GM12878 (cell line): ENCODE measurements at regions not wholly inside any gene's neighbourhood (a gene's known extent, or its start where the extent isn't known, plus 50 kb on each side); places are given as distances from the start of the nearest gene placed in this dataset.

Source experiments
- ATAC-seq: fragments of 200-7000 bp; cut with Tn5 transposase; 3 replicates; pipeline ENCODE4 v1.9.1; 2020; ENCODE audit warnings: mild to moderate bottlenecking, moderate library complexity
- BruUV-seq: library from RNA; stranded (reverse); fragments of 400-500 nt; replicated peaks from 2 replicates; lab custom pipeline; 2021; lab: Mats Ljungman, UMichigan
- CTCF ChIA-PET: fragments of 300-600 bp; sonication (Branson Sonifier 250); formaldehyde crosslinking; extraction: SDS; loops from one replicate; lab custom pipeline; 2021; ENCODE audit warnings: inconsistent platforms; lab: Yijun Ruan, JAX
- POLR2A ChIA-PET: fragments of 350-600 bp; formaldehyde crosslinking; extraction: SDS; loops from one replicate; lab custom pipeline; 2021; ENCODE audit warnings: inconsistent platforms; lab: Charles Lee
- RAD21 ChIA-PET: fragments of 300-600 bp; sonication (Branson Sonifier 250); formaldehyde crosslinking; loops from one replicate; lab custom pipeline; 2023; ENCODE audit warnings: antibody characterized with exemption; ENCODE audit not compliant: unreplicated experiment; lab: Charles Lee
- SMC1A ChIA-PET: fragments of 300-600 bp; sonication (Branson Sonifier 250); formaldehyde crosslinking; loops from one replicate; lab custom pipeline; 2023; ENCODE audit not compliant: unreplicated experiment, uncharacterized antibody; lab: Charles Lee
- DNase-seq: peaks from one replicate; pipeline ENCODE4 v3.0.0-alpha.2; 2011; ENCODE audit warnings: low read depth, low spot score
- FAIRE-seq: peaks from 3 replicates; lab custom pipeline; 2011; peaks lifted over from hg19 to GRCh38; lab: Jason Lieb, UNC
- H2AFZ ChIP-seq: 2 replicates; pipeline ENCODE4 v1.6.0; 2011; ENCODE audit warnings: low read depth, low read length, control low read depth; ENCODE audit not compliant: control insufficient read depth
- H3K27ac ChIP-seq: 2 replicates; pipeline ENCODE4 v1.5.1; 2011; ENCODE audit warnings: control low read depth; ENCODE audit not compliant: control insufficient read depth, insufficient read depth
- H3K27me3 ChIP-seq, 2 experiments: replicated peaks in 1 of 2; 2 replicates each; pipeline versions ENCODE4 v1.6.0 to v1.6.1; 2011; ENCODE audit warnings: low read length in 1 of 2; ENCODE audit not compliant: control insufficient read depth in 2 of 2, insufficient read depth in 2 of 2
- H3K36me3 ChIP-seq, 2 experiments: 2 replicates each; pipeline ENCODE4 v1.5.1; 2011; ENCODE audit warnings: low read length in 1 of 2; ENCODE audit not compliant: control insufficient read depth in 2 of 2, insufficient read depth in 2 of 2
- H3K4me1 ChIP-seq: 2 replicates; pipeline ENCODE4 v1.6.1; 2011; ENCODE audit warnings: mild to moderate bottlenecking, low read length, moderate library complexity, mixed read lengths; ENCODE audit not compliant: control insufficient read depth, insufficient read depth
- H3K4me2 ChIP-seq: 2 replicates; pipeline ENCODE4 v1.6.0; 2011; ENCODE audit warnings: control low read depth; ENCODE audit not compliant: control insufficient read depth, insufficient read depth
- H3K4me3 ChIP-seq: fragments of 200-600 bp; sonication (generic); 2 replicates; pipeline ENCODE4 v1.5.1; 2016
- H3K79me2 ChIP-seq: 2 replicates; pipeline ENCODE4 v1.6.0; 2011; ENCODE audit warnings: low read length; ENCODE audit not compliant: control insufficient read depth, insufficient read depth
- H3K9ac ChIP-seq: 2 replicates; pipeline ENCODE4 v1.8.0; 2011; ENCODE audit warnings: low read length, control low read depth, mixed read lengths; ENCODE audit not compliant: control insufficient read depth, insufficient read depth
- H3K9me3 ChIP-seq: replicated peaks from 3 replicates; pipeline ENCODE4 v1.5.1; 2011; ENCODE audit warnings: mild to moderate bottlenecking, low read length; ENCODE audit not compliant: control insufficient read depth, insufficient read depth
- H4K20me1 ChIP-seq: 2 replicates; pipeline ENCODE4 v1.6.0; 2011; ENCODE audit not compliant: control insufficient read depth, insufficient read depth
- BACH1 ChIP-seq: fragments of 450-650 bp; IDR thresholded peaks from 2 replicates; pipeline ENCODE4 v1.6.1; 2017; ENCODE audit warnings: mild to moderate bottlenecking, borderline replicate concordance
- GABPA ChIP-seq: IDR thresholded peaks from 2 replicates; pipeline ENCODE4 v1.6.1; 2014; ENCODE audit warnings: antibody characterized with exemption, low read depth, mild to moderate bottlenecking, inconsistent platforms
- JUNB ChIP-seq: IDR thresholded peaks from 2 replicates; pipeline ENCODE4 v1.6.1; 2016; ENCODE audit warnings: antibody characterized with exemption, mild to moderate bottlenecking
- LARP7 ChIP-seq: fragments of 450-650 bp; IDR thresholded peaks from 2 replicates; pipeline ENCODE4 v1.6.1; 2017; ENCODE audit warnings: mild to moderate bottlenecking
- MTA2 ChIP-seq: fragments of 450-650 bp; IDR thresholded peaks from 2 replicates; pipeline ENCODE4 v1.6.1; 2016; ENCODE audit warnings: low read depth, mild to moderate bottlenecking, moderate library complexity
- PBX3 ChIP-seq: IDR thresholded peaks from 2 replicates; pipeline ENCODE4 v1.6.1; 2011; ENCODE audit warnings: mild to moderate bottlenecking, low read depth, low read length, moderate library complexity; ENCODE audit not compliant: insufficient replicate concordance
- PML ChIP-seq: IDR thresholded peaks from 2 replicates; pipeline ENCODE4 v1.6.1; 2012; ENCODE audit warnings: low read length, inconsistent platforms
- RBBP5 ChIP-seq: fragments of 200-600 bp; sonication (generic); conservative IDR thresholded peaks from 2 replicates; pipeline ENCODE4 v1.6.1; 2016
- STAT3 ChIP-seq: IDR thresholded peaks from 2 replicates; pipeline ENCODE4 v1.6.1; 2011; ENCODE audit warnings: low read depth, low read length, improper control_type of control experiment
- ZNF24 ChIP-seq: fragments of 450-650 bp; IDR thresholded peaks from 2 replicates; pipeline ENCODE4 v1.6.1; 2017; ENCODE audit warnings: antibody characterized with exemption, mild to moderate bottlenecking
- WGBS: methylation state at CpG from one replicate; pipeline ENCODE4 v1.1.6; 2016; ENCODE audit warnings: low lambda C conversion rate; ENCODE audit not compliant: insufficient replicate concordance, insufficient coverage; ENCODE audit errors: missing lambda C conversion rate; 5-methylcytosine and 5-hydroxymethylcytosine counted together
- in situ Hi-C: fragments of 300-500 bp; cut with MboI; formaldehyde crosslinking; loops from 9 replicates; pipeline ENCODE4 v1.14.3; 2018; ENCODE audit warnings: mixed read lengths
- intact Hi-C: fragments of 100-400 bp; cut with micrococcal nuclease; formaldehyde crosslinking; loops from one replicate; pipeline ENCODE4 v1.14.2; 2022; ENCODE audit not compliant: unreplicated experiment
- TF ChIP-seq, protein P1 (sequence below): fragments of 450-650 bp; IDR thresholded peaks from 2 replicates; pipeline ENCODE4 v1.6.1; 2016; ENCODE audit warnings: mild to moderate bottlenecking

DNA sequence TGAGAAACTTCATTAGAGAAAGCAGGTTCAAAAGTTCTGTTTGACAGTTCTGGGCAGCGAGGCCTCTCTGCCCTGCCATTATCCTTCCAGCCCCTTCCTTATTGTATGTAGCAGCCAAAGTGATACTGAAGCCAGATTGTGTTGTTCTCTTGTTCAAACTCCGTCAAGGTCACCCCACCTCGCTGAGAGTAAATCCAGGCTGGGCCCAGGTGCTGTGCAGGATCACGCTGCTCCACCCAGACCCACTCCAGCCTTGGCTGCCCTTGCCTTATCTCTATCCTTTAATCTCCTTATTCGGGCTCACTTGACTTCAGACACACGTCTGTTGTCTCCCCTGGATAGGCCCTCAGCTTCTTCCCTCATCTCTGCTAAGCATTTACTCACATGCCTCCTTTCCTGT, 196.1 kb downstream of the CPS1 start:
- H3K79me2 ChIP-seq, result no peaks in the 10 kb centered on the region
- in situ Hi-C loops, result no loop called here
- ChIA-PET POLR2A (no interaction called here), RAD21 (no interaction called here), CTCF (no interaction called here), SMC1A (no interaction called here)
- intact Hi-C loops, result no loop called here
- no peaks in the 10 kb centered on the region for H3K4me1 ChIP-seq
- no peaks in the 10 kb centered on the region for H4K20me1 ChIP-seq
- no peaks in the 10 kb centered on the region for H3K36me3 ChIP-seq
- WGBS, result 7% methylated on average over 6 of the region's 6 CpGs
- no peak overlapping the region for H3K27ac ChIP-seq
- no peak overlapping the region for H2AFZ ChIP-seq
- FAIRE-seq (no peak), DNase-seq (no peak), ATAC-seq (no peak)
- H3K27me3 ChIP-seq, result no peaks in the 10 kb centered on the region
- no peak overlapping the region for H3K9ac ChIP-seq
- no peaks in the 10 kb centered on the region for H3K9me3 ChIP-seq
- BruUV-seq, result no TSS peak
- H3K4me3 ChIP-seq, result no peak overlapping the region
- TF ChIP-seq JUNB (no peak), PBX3 (no peak), STAT3 (no peak), ZNF24 (no peak), BACH1 (no peak), PML (no peak), MTA2 (no peak), GABPA (no peak), LARP7 (no peak), RBBP5 (no peak)
- TF ChIP-seq, protein P1, sequence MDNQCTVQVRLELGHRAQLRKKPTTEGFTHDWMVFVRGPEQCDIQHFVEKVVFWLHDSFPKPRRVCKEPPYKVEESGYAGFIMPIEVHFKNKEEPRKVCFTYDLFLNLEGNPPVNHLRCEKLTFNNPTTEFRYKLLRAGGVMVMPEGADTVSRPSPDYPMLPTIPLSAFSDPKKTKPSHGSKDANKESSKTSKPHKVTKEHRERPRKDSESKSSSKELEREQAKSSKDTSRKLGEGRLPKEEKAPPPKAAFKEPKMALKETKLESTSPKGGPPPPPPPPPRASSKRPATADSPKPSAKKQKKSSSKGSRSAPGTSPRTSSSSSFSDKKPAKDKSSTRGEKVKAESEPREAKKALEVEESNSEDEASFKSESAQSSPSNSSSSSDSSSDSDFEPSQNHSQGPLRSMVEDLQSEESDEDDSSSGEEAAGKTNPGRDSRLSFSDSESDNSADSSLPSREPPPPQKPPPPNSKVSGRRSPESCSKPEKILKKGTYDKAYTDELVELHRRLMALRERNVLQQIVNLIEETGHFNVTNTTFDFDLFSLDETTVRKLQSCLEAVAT, result no peak
- no peak overlapping the region for H3K4me2 ChIP-seq
